ENCODE measurements at regions not wholly inside any gene's neighbourhood (a gene's known extent, or its start where the extent isn't known, plus 50 kb on each side); places are given as distances from the start of the nearest gene placed in this dataset.

GRCh38 chr13:105918842-105919741 lies 616.4 kb downstream of the EFNB2 start:
- TF ChIP-seq CTCF (IDR thresholded peaks at IDR 0.05) (no peak), POLR2A (IDR thresholded peaks at IDR 0.05) (no peak)
